Activated CD8-positive, alpha-beta memory T cell treated with anti-CD3 and anti-CD28 coated beads for 4 hours (primary cell): ENCODE measurements at regions not wholly inside any gene's neighbourhood (a gene's known extent, or its start where the extent isn't known, plus 50 kb on each side); places are given as distances from the start of the nearest gene placed in this dataset.
"Not testable (repeated sequence)": the region's sequence is repeated elsewhere in the genome, so short reads cannot be mapped to it uniquely, and the experiment has no call there.

Experiments used
- DNase-seq, 2 donors: peaks; one replicate each; pipeline ENCODE4 v3.0.0-alpha.2; 2020; ENCODE audit warnings: low read depth in 2 of 2

- no peak for DNase-seq
Observed at GRCh38 chr17:14622615-14623101, 321.8 kb downstream of the HS3ST3B1 start.

GRCh38 chr17:14621826-14622614 is 321.1 kb downstream of the HS3ST3B1 start:
- DNase-seq, result no peak

- DNase-seq, result no peak
Observed at GRCh38 chr17:14619821-14620220, 318.9 kb downstream of the HS3ST3B1 start.

GRCh38 chr17:14616528-14616927 is 315.6 kb downstream of the HS3ST3B1 start:
- DNase-seq, result no peak

- no peak for DNase-seq
Observed at GRCh38 chr17:14605267-14605599, 304.4 kb downstream of the HS3ST3B1 start.

- no peak for DNase-seq
Observed at GRCh38 chr17:14604591-14605266, 303.8 kb downstream of the HS3ST3B1 start.

- no peak for DNase-seq
Observed at GRCh38 chr17:14596224-14596623, 295.3 kb downstream of the HS3ST3B1 start.

GRCh38 chr17:14595656-14596055 is 294.8 kb downstream of the HS3ST3B1 start:
- no peak for DNase-seq

- DNase-seq, result no peak
Observed at GRCh38 chr17:14594690-14595089, 293.8 kb downstream of the HS3ST3B1 start.

GRCh38 chr17:14593956-14594355 is 293.1 kb downstream of the HS3ST3B1 start:
- no peak for DNase-seq

GRCh38 chr17:14590459-14591250 is 289.8 kb downstream of the HS3ST3B1 start:
- no peak for DNase-seq

GRCh38 chr17:14585099-14585498 is 284.2 kb downstream of the HS3ST3B1 start:
- no peak for DNase-seq

- DNase-seq, result no peak
Observed at GRCh38 chr17:14582996-14583395, 282.1 kb downstream of the HS3ST3B1 start.

- no peak for DNase-seq
Observed at GRCh38 chr17:14581186-14581830, 280.4 kb downstream of the HS3ST3B1 start.

- DNase-seq, result no peak
Observed at GRCh38 chr17:14580499-14580898, 279.6 kb downstream of the HS3ST3B1 start.

GRCh38 chr17:14579716-14580115 is 278.8 kb downstream of the HS3ST3B1 start:
- no peak for DNase-seq

GRCh38 chr17:14575471-14575953 is 274.6 kb downstream of the HS3ST3B1 start:
- DNase-seq, result no peak

- not testable (repeated sequence) for DNase-seq
Observed at GRCh38 chr17:14560325-14560724, 259.4 kb downstream of the HS3ST3B1 start.

- DNase-seq, result no peak
Observed at GRCh38 chr17:14559264-14560119, 258.6 kb downstream of the HS3ST3B1 start.

- no peak for DNase-seq
Observed at GRCh38 chr17:14557480-14557879, 256.6 kb downstream of the HS3ST3B1 start.

- DNase-seq, result no peak
Observed at GRCh38 chr17:14553847-14554246, 253.0 kb downstream of the HS3ST3B1 start.
